DMS114 treated with DMSO at 0.1 percent for 48 hours (cell line): ENCODE measurements at regions not wholly inside any gene's neighbourhood (a gene's known extent, or its start where the extent isn't known, plus 50 kb on each side); places are given as distances from the start of the nearest gene placed in this dataset.

Experiments used
- DNase-seq: peaks from one replicate; lab custom pipeline; 2025; ENCODE audit not compliant: unreplicated experiment; lab: John Stamatoyannopoulos, UW

DNA sequence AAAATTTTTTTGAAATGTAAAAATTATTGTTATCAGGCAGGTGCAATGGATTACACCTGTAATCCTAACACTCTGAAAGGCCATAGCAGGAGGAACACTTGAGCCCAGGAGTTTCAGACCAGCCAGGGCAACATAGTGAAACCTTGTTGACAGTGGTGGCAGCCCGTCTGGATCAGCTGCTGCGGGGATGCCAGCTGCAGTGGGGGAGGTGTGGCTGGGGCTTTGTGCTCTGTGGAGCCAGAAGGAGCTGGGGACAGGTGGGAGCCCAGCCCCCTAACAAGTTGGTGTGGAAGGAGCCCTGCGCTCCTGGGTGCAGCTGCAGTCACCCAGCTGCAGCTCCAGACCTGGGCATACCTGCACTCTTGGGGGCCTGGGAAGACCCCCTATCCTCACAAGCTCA lies 182.4 kb upstream of the MC4R start:
- DNase-seq: no peak

DNA sequence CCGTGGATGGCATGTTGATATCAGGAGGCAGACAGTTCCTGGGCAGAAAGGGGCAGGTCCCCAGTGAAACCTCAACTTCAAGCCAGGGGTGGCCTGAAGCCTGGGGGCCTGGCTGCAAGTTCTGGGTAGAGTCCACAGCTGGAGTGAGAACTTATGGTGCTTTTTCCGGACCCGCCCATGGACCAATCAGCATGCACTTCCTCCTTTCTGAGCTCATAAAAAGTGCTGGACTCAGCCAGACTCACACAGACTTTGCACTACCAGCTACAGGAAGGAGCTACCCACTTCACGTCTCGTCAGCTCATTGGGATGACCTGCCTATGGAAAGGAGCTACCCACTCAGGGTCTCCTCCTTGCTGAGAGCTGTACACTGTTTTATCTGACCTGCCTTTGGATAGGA lies 183.1 kb upstream of the MC4R start:
- no peak for DNase-seq

DNA sequence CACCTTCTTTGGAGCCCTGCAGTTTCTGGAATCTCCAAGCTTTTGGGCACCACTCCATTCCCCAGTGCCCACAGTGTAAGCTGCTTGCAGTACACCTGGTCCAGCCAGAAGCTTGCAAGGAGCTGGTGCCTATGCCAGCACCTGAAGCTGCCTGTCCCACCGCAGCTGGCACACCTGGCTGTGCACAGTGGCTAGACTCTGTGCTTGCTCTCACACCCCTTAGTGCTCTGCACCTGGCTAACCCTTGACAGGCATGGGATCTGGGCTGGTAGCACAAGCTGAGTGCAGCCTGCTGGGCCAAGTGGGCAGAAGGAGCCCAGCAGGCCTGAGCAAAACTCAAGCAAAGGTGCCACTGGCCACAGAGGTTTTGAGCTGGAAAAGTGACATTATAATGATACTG lies 183.8 kb upstream of the MC4R start:
- no peak for DNase-seq

DNA sequence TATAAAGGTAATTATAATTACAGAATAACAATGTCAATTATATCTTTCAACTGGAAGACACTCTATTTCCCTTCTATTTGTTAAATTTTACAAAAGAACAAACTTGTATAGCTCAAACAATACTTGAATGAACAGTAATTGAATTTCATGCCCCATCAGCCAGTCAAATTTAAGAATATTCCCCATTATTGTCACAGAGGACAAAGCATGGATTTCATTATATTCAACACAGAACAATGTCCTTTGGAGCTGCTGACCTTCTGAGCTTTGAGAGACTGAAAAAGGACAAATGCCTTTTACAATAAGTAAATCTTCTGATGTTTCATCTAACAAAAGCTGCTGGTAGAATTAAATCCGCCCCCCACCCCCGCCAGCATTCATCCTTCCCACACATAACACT lies 187.5 kb upstream of the MC4R start:
- DNase-seq: no peak

DNA sequence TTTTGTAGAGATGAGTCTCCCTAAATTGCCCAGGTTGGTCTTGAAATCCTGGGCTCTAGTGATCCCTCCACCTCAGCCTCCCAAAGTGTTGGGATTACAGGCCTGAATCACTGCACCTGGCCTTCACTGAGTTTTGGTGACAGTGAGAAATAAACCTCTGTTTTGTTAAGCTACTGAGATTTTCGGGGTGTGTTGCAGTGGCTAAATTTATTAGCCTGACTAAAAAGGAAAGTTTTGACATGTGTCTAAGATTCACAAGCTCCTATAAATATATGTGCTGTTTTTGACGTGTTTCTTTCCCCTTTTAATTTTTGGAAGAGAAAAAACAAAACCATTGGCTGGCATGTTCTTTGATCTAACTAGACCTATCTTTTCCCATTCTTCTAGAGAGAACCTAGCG lies 190.5 kb upstream of the MC4R start:
- DNase-seq: no peak

DNA sequence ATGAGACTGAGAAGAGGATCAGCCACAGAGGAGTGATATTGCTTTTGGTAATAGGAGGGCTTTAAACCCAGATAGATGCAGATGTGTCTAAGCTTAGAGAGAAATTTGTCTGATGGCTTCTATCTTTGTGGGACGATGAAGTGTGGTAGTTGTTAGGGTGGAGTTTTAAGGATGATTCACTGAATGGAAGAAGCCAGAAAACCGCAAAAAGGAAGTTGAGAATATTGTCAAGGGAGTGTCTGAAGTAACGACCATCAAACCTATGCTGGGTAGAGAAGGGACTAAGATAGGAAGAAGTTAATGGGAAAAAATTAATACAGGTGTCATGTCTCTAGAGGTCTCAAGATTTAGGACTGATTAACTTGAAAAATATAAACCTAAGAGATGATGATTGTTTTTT lies 195.6 kb upstream of the MC4R start:
- no peak for DNase-seq

DNA sequence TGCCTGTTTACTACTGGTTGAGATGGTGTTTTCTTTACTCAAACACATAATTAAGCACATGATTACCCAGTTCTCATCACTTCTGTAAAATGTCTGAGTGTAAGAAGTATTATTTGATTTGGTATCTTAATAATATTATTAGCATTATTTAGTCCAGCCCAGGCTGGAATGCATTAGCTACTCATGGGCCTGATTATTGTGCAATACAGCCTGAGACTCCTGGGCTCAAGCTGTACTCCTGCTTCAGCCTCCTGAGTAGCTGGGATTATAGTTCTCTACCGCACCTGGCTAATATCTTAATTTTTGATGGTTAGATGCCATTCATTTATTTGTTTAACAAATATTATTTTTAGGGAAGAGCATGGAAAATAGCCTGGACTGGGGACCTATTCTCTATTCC lies 197.6 kb upstream of the MC4R start:
- DNase-seq: no peak

DNA sequence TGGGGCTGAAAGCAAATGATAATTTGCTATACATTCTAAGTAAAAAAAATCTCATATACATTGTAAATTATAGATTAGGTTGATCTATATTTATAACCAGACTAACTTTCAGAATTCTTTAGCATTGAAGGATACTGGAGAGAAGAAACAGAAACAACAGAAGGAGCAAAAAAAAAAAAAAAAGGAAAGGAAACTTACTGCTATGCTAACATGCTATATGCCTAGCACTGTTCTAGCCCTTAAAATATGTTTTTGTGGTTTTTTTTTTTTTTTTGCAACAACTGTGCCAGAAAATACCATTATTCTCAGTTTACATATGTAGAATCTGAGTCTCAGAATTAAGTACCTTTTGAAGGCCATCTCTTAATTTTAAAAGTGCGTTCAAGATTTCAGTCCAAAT lies 204.9 kb upstream of the MC4R start:
- DNase-seq: no peak

DNA sequence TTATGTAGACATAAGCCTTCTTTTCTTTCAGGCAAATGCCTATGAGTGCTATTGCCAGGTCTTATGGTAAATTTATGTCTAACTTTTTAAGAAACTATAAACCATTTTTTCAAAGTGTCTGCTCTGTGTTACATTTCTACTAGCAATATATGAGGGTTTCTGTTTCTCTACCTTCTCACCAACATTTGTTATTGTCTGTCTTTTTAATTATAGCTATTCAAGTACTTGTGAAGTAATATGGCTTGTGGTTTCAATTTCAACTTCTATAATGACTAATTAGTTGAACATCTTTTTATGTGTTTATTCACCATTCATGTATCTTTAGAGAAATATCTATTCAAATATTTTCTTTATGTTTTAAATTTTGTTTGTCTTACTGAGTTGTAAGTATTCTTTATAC lies 213.1 kb upstream of the MC4R start:
- DNase-seq: no peak

DNA sequence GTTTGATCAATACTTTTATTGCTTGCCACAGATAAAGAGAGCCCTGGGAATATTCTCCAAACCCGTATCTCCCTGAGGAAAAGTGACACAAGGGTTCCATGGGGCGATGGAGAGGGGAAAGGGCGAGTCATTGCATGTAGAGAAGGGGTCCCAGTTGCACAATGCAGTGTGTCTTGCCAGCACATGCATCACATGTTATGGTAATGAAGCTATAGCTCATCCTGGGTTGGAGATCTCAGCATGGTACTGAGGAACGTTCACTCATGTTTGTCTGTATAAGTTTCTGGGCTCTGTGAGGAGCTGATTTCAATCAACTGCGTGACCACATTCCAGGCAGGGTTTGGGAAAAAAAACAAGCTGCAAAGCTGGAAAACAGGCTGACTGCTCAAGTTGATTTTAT lies 220.7 kb upstream of the MC4R start:
- no peak for DNase-seq

DNA sequence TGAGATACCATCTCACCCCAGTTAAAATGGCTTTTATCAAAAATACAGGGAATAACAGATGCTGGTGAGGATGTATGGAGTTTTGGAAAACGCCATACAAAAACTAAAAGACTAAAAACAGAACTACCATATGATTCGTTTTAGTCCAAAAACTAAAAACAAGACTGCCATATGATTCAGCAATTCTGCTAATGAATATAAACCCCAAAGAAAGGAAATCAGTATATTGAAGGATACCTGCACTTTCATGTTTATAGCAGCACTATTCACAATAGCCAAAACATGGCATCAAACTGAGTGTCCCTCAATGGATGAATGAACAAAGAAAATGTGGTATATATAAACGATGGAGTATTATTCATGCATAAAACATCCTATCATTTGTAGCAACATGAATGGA lies 224.4 kb upstream of the MC4R start:
- DNase-seq: no peak

DNA sequence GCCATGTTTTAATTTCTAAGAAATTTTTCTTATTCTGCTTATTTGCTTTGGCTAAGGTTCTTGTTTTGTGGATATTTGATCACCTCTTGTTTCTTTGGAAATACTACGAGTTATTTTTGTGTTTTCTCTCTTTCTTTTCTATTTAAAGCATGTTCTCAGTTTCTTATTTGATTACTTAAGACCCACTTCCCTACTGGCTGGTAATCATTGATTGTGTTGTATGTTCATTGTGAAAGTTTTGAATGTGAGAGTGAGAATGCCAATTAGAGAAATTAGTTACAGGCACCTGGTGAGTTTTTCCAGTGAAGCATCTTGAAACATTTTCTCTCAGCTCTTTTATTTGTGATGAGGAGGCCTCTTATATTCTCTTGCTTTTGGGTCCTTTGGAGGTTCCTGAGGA lies 226.7 kb upstream of the MC4R start:
- no peak for DNase-seq

DNA sequence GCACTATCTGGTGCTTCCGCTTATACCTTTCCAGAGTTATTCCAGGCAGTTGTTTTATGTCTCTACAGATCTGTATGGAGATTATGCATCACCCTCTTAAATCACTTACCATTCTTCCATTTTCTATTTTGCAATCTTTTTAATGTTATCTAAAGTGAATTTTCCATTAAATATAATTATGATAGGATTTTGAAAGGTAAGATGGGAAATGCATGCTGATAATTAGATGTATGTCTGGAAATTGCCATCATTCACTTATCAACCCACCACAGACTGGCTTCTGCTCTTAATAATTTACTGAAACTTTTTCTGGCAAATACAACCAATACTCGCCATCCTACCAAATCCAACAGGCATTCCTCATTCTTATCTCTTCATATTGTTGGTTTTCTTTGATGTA lies 227.4 kb upstream of the MC4R start:
- DNase-seq: no peak

DNA sequence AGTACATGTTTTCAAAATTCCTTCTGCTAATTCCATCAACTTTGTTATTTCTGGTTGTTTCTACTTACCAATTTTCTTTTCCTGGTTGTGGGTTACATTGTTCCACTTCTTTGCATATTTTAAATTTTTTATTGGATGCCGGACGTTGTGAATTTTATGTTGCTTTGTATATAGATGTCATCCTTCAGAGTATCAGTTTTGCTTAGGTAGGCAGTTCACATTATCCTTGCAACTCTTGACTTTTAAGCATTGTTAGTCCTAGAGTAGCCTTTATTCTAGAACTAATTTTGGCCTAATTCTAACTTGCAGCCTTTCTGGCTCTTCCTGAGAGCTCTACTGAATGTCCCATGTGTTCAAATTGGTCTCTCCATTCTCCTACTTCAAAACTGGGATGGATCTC lies 228.7 kb upstream of the MC4R start:
- DNase-seq: no peak

DNA sequence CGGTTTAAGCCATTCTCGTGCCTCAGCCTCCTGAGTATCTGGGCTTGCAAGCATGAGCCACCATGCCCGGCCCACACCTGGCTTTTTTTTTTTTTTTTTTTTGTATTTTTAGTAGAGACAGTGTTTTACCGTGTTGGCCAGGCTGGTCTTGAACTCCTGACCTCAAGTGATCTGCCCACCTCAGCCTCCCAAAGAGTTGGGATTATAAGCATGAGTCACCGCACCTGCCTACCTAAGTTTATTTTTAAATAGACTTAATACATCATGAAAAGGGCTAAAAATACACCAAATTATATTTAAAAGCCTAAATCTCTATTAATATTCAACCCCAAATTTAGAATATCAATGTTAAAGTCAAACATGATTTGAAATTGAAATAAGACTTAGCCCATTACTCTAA lies 250.8 kb upstream of the MC4R start:
- DNase-seq: no peak

DNA sequence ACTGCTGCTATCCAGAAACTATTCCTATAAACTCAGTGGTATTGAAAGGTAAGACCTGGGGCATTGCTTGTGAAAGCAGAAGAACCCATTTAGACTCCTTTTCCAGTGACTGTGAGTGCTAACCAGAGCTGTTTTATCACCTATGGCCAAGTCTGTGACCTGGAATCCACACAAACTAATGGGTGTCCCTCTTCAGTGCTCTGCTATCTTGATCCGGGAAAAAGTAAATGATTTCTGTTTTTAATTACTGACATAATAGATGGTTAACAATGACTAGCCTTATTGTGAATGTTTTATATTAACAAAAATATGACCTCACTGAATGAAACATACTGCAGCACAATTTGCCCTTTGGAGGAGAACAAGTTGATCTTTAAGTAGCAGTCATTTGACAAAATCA lies 251.6 kb upstream of the MC4R start:
- DNase-seq: no peak

DNA sequence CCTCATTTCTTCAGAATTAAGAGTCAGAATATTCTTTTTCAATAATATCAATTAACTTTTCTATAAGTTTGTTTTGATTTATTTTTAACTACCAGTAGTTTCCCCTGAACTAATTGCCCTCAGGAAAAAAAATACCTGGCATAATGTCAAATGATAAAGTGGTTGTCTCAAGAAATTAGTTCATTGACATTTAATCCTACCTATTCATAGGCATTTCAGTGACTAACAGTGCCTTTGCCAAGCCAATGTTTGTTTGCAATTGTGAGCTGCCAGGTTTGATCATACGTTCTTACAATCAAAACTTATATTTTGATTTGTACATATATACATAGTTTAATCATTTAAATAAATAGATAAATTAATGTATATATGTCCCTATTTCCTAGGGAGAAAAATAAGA lies 267.3 kb upstream of the MC4R start:
- DNase-seq: no peak

DNA sequence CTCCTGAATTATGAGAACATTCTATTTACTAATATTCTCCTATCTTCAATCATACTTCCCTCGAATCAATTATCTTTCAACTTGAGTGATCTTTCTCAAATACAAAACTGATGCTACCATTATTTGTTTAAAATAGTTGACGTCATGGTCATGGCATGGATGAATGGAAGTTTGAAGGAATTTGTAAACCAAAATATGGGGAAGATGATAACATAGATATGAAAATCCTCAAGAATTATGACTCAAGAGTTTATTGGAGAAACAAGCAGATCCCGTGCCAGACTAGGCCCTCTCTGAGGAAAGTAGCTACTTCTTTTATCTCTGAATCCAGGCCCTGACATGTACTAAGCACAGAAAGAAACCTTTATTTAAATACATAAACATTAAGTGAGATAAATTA lies 270.4 kb upstream of the MC4R start:
- DNase-seq: no peak

DNA sequence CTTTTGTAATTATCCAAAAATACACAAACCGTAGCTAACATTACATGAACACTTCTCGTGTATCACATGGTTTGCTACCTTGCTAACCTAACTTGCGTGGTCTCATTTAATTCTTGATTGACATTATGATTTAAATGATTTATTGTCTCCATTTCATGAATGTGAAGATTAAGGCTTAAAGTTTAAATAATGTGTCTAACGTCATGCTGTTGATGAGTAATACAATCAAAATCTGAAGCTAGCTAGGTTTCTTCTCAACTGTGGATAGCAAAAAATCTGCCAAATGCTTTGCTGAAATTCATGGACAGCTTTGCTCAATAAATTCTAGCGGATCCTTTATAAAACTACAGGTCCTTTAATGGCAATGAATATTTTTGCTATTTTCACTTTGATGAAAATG lies 274.1 kb upstream of the MC4R start:
- no peak for DNase-seq

DNA sequence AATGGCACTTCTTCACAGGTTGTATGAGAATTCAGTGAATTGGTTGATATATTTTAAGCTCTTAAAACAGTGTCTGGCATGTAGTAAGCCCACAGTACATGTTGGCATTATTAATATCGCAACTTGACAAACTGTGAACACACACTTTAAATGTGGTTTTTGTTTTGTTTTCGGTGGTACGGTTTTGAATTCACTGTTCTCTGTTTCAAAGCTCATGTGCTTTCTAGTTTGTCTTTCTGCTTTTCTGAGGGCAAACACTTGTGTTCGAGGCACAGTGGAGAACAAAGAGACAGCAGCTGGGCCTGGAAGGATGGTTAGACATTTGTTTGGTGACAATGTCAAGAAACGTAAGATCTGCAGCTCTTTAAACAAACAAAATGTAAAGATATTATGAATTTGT lies 276.5 kb upstream of the MC4R start:
- DNase-seq: no peak

DNA sequence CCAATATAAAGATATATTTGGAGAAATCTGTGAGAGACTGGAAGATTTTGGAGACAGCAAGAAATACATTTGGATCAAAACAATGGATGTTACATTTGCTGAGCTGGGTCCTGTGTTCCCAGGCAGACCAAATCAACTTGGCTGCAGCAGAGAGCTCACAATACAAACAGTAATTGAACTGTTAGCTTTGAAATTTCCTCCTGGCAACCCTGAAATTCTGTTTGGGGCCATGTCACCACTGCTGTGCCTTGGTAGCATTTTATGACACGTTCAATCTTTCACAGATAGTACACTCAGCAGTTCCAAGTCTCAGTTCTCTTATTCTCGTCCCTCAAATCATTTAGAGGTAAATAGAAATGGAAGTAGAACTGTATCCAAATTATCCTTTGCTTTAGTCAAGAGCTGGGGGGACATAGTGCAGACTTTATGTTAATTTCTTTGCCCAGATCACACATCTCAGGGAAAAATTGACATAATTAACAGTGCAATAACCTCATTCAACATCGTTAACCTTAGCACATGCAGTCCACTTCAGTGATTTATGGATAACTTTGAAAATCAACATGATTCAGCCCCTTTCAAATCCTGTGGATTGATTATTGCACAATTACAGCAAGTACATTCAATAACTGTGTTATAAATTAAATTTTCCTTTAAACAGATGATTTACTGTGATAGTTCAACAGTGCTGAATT lies 277.4 kb upstream of the MC4R start:
- DNase-seq: no peak

DNA sequence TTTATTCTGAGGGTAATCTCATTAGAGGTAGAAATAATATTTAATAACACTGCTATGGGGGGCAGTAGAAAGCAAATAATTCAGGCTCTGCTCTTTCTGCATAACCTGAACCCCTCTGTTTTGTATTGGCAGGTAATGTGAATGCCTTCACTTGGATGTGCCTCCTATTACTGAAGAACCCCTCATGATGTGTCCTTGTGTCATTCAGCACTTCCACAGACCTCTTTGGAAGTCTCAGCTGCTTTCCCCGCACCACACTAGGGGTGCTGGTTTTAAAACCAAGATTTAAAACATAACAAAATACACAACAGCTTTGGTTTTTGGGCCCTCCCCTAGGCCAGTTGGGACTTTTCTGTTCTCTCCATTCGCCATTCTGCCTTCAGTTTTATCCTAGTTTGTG lies 281.7 kb upstream of the MC4R start:
- no peak for DNase-seq

DNA sequence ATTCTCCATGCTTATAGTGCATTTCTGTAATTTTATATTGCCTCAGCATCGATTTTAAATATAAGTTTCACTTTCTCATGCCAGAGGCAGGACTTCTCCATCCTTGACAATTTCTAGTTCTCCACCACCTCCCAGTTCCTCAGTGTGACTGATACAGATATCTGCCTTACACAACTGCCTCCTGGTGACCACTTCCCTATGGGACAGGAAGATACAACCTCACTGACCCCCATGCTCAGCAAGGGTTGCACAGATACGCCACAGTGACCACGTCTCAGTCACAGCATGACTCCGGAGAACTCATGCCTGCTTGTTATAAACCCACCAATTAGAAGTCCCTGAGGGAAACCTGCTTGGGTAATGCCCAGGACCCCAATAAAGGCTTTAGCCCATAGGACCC lies 284.0 kb upstream of the MC4R start:
- DNase-seq: no peak

DNA sequence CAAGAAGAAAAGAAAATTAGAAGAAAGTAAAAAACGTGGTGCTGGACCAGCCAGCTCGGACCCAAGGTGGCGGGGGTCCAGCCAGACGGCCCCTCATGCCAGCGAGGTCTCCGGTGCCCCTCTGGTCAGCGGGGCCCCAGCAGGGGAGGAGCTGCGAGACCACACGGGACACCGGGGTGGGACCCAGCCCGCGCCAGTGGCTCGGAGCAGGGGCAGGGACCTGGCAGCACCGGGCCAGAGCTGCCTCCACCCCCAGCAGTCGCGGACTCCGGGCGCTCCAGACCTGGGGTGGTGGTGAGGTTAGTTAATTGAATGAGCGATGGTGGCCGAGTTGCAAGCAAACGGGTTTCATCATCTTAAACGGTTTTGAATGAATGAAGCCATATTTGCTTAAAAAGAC lies 289.9 kb upstream of the MC4R start:
- no peak for DNase-seq
